Tibial artery (tissue), 4 donors: ENCODE measurements at regions not wholly inside any gene's neighbourhood (a gene's known extent, or its start where the extent isn't known, plus 50 kb on each side); places are given as distances from the start of the nearest gene placed in this dataset.

ENCODE experiments used
- DNase-seq, 2 donors: peaks; one replicate each; pipeline ENCODE4 v3.0.0-alpha.2; 2019
- H3K27ac ChIP-seq, 2 donors: fragments of 200-600 bp; sonication (generic) in 1 of 2; 1 replicate in 1 of 2; 2 replicates in 1 of 2; pipeline ENCODE4 v1.5.1; 2018 to 2019; ENCODE audit warnings: mild to moderate bottlenecking in 1 of 2
- H3K27me3 ChIP-seq, 2 donors: fragments of 200-600 bp; sonication (generic) in 1 of 2; one replicate each; pipeline versions ENCODE4 v1.5.1 to v1.6.0; 2016 to 2019
- H3K36me3 ChIP-seq, 3 donors: fragments of 200-600 bp; sonication (generic) in 2 of 3; one replicate each; pipeline ENCODE4 v1.5.1; 2016 to 2019; ENCODE audit warnings: mild to moderate bottlenecking in 2 of 3
- H3K4me1 ChIP-seq, 4 donors: fragments of 200-600 bp; sonication (generic) in 2 of 4; 1 replicate in 3 of 4; 2 replicates in 1 of 4; pipeline ENCODE4 v1.5.1; 2016 to 2019
- H3K4me3 ChIP-seq, 2 donors: fragments of 200-600 bp; sonication (generic) in 1 of 2; 1 replicate in 1 of 2; 2 replicates in 1 of 2; pipeline ENCODE4 v1.5.1; 2018 to 2019; ENCODE audit warnings: mild to moderate bottlenecking in 2 of 2
- H3K9me3 ChIP-seq, 3 donors: fragments of 200-600 bp; sonication (generic) in 1 of 3; one replicate each; pipeline ENCODE4 v1.5.1; 2016 to 2019
- intact Hi-C: fragments of 100-400 bp; cut with DNase I; formaldehyde crosslinking; loops from one replicate; pipeline ENCODE4 v1.15.0; 2023; ENCODE audit warnings: low total_unique reads
- TF ChIP-seq, protein P1 (sequence below), 2 experiments: fragments of 200-600 bp in 1 of 2; fragments of 450-650 bp in 1 of 2; IDR thresholded peaks; one replicate each; pipeline ENCODE4 v1.5.1; 2017 to 2019; ENCODE audit warnings: antibody characterized with exemption in 2 of 2, mild to moderate bottlenecking in 1 of 2, moderate library complexity in 1 of 2

DNA sequence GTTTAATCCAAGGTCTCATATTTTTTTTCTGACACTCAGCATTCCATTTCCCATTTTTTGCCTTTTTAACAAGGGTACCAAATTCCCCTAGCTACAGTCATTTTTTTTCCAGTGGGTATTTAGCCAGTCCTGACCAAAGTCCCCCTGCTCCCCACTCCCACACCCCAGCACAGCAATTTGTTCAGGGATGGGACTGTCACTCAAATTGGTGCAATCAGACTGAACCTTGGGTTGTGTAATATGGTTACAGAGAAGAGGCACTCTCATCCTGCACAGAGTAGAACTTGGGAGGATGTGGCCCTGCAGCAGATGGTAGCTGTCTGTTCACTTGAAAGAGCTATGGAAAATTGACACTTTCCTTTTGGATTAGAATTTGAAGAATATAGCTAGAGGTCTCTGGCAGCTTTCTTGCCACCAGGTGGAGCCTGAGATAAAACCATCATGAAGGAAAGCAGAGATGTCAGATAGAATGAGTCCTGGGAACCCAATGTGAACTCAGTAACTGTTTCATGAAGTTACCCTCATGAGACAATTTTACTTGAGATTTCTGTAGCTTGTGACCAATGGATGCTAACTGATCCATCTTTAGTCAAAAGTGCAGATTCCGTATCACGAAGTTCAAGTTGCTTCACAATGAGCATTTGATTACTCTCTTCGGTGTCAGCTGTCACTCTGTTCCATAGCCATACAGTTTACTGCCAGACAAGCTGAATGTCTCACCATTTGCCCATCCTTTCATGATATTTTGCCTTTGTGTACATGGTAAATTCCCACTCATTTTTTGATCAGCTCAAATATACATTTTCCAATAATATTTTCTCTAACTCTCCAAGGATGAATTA, 394.0 kb upstream of the SYT1 start:
- intact Hi-C loops = no loop called here
- Histone ChIP-seq H3K4me1 (no peaks in the 10 kb centered on the region), H3K36me3 (no peaks in the 10 kb centered on the region), H3K27me3 (no peaks in the 10 kb centered on the region), H3K27ac (no peak overlapping the region), H3K9me3 (no peaks in the 10 kb centered on the region), H3K4me3 (no peak overlapping the region)
- no peak for DNase-seq
- TF ChIP-seq, protein P1, sequence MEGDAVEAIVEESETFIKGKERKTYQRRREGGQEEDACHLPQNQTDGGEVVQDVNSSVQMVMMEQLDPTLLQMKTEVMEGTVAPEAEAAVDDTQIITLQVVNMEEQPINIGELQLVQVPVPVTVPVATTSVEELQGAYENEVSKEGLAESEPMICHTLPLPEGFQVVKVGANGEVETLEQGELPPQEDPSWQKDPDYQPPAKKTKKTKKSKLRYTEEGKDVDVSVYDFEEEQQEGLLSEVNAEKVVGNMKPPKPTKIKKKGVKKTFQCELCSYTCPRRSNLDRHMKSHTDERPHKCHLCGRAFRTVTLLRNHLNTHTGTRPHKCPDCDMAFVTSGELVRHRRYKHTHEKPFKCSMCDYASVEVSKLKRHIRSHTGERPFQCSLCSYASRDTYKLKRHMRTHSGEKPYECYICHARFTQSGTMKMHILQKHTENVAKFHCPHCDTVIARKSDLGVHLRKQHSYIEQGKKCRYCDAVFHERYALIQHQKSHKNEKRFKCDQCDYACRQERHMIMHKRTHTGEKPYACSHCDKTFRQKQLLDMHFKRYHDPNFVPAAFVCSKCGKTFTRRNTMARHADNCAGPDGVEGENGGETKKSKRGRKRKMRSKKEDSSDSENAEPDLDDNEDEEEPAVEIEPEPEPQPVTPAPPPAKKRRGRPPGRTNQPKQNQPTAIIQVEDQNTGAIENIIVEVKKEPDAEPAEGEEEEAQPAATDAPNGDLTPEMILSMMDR (IDR thresholded peaks at IDR 0.05) = no peak

GRCh38 chr12:78473136-78473535, 391.4 kb upstream of the SYT1 start:
- TF ChIP-seq, protein P1 (IDR thresholded peaks at IDR 0.05) = no peak
- DNase-seq = no peak
- no peak overlapping the region for H3K4me3 ChIP-seq
- no peaks in the 10 kb centered on the region for H3K9me3 ChIP-seq
- no peak overlapping the region for H3K27ac ChIP-seq
- no peaks in the 10 kb centered on the region for H3K36me3 ChIP-seq
- intact Hi-C loops = no loop called here
- peaks cover 0 to under 1% of the 10 kb centered on the region in 2 donors for H3K27me3 ChIP-seq
- H3K4me1 ChIP-seq = no peaks in the 10 kb centered on the region

DNA sequence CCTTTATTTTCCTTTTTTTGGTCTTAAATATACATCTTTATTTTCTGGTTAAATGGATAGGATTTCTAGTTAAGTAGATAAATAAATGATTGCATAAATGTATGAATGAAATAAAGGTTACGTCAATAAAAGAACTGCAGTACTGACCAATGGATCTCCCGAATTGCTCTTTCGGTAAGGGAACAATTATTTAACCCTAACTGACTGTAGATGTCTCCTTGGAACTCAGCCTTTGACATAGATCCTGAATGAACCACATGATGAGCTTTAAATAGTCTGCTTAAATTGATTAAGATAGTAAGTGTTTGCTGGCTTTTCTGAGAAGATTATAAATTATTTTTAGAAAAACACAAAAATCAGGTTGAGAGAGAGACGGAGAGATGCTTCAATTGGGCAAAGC, 391.0 kb upstream of the SYT1 start:
- Histone ChIP-seq H3K27ac (no peak overlapping the region), H3K4me3 (no peak overlapping the region), H3K9me3 (no peaks in the 10 kb centered on the region), H3K4me1 (no peaks in the 10 kb centered on the region), H3K27me3 (peaks cover 0 to 2% of the 10 kb centered on the region in 2 donors), H3K36me3 (no peaks in the 10 kb centered on the region)
- intact Hi-C loops = no loop called here
- no peak for DNase-seq
- TF ChIP-seq, protein P1 (IDR thresholded peaks at IDR 0.05) = no peak

DNA sequence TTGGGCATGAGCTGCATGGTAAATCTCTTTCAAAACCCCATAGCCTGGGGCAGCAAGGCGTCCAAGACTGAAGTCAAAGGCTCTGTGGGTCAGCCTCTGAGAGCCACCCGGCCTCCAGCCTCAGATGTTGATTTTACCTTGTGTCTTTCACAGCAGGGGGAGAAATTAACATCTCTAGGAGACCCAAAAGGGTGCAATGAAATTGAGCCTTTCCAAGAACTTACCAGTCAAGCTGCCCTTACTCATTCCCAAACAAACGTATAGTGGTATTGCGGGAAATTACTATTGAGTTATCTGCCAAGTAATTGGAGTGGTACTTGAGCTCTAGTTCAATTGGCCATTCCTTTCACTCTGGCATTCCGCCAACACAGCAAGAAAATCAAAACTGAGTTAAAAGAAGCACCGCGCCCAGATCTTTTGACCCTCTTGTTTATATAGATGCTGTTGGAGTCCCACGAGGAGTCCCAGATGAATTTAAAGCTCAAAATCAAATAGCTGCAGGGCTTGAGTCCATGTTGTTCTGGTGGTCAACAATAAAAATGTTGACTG, 380.7 kb upstream of the SYT1 start:
- Histone ChIP-seq H3K4me3 (no peak overlapping the region), H3K9me3 (no peaks in the 10 kb centered on the region), H3K36me3 (no peaks in the 10 kb centered on the region), H3K27me3 (no peaks in the 10 kb centered on the region), H3K4me1 (no peaks in the 10 kb centered on the region), H3K27ac (no peak overlapping the region)
- intact Hi-C loops = no loop called here
- no peak for DNase-seq
- TF ChIP-seq, protein P1 (IDR thresholded peaks at IDR 0.05) = no peak

DNA sequence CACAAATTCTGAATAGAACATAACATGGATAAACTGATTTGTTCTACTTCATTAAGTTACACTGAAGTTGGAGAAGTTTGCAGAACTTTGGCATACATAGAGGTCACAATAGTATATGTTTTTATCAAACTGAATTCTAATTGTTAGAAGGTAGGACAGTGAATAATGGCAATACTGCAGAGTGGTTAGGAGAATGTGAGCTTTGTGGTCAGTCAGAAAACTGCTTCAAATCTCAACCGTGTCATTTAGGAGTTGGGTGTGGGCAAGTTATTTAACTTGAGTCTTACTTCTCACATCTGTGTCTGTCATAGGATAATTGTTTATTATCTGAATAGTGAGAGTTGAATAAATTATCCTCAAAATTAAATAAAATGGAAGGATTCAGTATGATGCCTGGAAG, 374.6 kb upstream of the SYT1 start:
- H3K9me3 ChIP-seq = no peaks in the 10 kb centered on the region
- intact Hi-C loops = no loop called here
- no peak for DNase-seq
- H3K27me3 ChIP-seq = no peaks in the 10 kb centered on the region
- no peaks in the 10 kb centered on the region for H3K36me3 ChIP-seq
- H3K4me3 ChIP-seq = no peak overlapping the region
- no peak overlapping the region for H3K27ac ChIP-seq
- TF ChIP-seq, protein P1 (IDR thresholded peaks at IDR 0.05) = no peak
- H3K4me1 ChIP-seq = peaks cover 0 to 3% (median 0%) of the 10 kb centered on the region in 4 donors
